Fibroblast of villous mesenchyme (primary cell): ENCODE measurements at regions not wholly inside any gene's neighbourhood (a gene's known extent, or its start where the extent isn't known, plus 50 kb on each side); places are given as distances from the start of the nearest gene placed in this dataset.

Source experiments
- DNase-seq: peaks from one replicate; pipeline ENCODE4 v3.0.0-alpha.2; 2010; ENCODE audit warnings: low read depth
- H3K4me3 ChIP-seq: 2 replicates; pipeline ENCODE4 v1.5.1; 2011; ENCODE audit warnings: low read depth, mild to moderate bottlenecking, low read length
- TF ChIP-seq, protein P1 (sequence below): IDR thresholded peaks from 2 replicates; pipeline ENCODE4 v1.5.1; 2012; ENCODE audit warnings: low read depth, mild to moderate bottlenecking, low read length; ENCODE audit not compliant: insufficient read depth

DNA sequence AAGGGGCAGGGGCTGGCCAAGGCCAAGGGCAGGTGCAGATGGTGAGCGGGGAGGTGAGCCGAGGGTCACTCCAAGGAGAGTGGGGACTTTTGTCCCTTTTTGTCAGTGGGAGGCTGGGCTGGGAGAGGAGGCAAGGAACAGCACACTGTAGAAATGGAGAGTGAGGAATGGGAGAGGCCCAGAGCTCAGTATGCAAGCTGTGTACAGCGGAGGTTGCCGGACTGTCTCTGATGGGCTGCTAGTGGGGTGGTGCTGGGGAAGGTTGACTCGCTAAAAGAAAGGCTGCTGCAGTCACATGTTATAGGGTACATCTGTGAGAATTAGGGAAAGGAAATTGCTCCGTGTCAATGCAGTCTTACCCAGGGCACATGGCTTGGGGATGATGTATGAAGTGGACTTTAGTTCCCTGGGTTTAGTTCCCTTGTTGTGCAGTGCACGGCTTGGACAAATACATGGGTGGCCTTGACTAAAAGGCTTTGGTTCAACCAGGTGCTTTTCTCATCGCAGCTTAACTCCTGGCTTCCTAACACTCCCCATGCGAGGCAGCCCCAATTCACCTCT is 57.1 kb upstream of the STX18 start:
- H3K4me3 ChIP-seq: no peak overlapping the region
- no peak for DNase-seq
- TF ChIP-seq, protein P1, sequence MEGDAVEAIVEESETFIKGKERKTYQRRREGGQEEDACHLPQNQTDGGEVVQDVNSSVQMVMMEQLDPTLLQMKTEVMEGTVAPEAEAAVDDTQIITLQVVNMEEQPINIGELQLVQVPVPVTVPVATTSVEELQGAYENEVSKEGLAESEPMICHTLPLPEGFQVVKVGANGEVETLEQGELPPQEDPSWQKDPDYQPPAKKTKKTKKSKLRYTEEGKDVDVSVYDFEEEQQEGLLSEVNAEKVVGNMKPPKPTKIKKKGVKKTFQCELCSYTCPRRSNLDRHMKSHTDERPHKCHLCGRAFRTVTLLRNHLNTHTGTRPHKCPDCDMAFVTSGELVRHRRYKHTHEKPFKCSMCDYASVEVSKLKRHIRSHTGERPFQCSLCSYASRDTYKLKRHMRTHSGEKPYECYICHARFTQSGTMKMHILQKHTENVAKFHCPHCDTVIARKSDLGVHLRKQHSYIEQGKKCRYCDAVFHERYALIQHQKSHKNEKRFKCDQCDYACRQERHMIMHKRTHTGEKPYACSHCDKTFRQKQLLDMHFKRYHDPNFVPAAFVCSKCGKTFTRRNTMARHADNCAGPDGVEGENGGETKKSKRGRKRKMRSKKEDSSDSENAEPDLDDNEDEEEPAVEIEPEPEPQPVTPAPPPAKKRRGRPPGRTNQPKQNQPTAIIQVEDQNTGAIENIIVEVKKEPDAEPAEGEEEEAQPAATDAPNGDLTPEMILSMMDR: no peak

DNA sequence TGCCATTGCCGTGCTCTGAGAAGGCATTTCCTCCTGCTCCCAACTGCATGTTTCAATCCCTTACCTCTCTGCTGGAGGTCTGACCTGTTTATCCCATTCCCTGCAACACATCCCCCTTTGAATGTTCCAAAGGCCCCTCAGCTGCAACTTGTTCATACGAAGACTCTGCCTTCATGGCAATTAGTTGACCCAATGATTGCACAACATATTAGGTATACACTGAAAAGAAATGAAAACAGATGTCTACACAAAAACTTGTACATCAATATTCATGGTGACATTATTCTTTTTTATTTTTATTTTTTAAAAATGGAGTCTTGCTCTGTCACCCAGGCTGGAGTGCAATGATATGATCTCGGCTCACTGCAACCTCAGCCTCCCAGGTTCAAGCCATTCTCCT is 54.9 kb upstream of the STX18 start:
- no peak overlapping the region for H3K4me3 ChIP-seq
- no peak for DNase-seq
- TF ChIP-seq, protein P1: no peak

DNA sequence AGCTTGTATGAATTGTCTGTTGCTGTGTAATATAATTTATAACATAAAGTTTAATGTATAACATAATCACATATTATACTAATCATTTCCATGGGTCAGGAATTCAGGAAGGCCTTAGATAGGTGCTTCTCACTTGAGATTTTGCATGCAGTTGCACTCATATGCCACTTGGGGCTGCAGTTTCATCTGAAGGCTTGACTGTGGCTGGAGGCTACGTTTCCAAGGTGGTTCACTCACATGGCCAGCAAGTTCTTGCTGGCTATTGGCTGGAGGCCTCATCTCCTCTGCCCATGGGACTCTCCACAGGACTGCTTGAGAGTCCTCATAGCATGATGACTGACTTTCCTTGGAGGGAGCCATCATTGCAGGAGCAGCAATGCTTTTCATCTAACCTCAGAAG is 53.4 kb upstream of the STX18 start:
- DNase-seq: no peak
- TF ChIP-seq, protein P1: no peak
- H3K4me3 ChIP-seq: no peak overlapping the region

DNA sequence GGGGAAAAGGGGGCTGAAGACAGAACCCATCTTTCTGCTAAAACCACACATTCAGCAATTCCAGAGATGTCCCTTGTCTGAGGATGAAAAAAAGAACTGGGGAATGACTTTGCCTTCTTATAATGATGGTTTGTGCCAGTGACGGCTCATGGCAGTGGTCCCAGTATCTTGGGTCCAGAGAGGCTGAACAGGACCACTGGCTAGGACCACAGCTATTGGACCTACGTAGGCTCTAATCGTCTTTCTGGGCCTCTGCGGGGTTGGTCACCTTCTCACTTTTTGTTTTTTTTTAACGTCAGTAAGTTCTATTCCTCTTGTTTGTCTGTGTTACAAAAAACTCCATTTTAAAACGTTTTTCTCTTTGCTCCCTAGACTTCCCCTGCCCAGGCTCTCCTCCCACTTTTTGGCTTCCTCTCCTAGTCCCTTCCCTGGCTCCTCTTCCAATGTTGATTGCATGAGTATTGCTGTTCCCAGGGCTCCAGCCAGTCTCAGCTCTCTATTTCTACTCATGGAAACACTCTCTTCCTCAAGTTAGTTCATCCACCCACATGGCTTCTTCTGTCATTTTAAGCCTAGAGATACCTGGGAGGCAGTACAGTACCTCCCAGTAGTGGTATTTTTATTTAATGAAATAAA is 52.6 kb upstream of the STX18 start:
- TF ChIP-seq, protein P1: no peak
- H3K4me3 ChIP-seq: no peak overlapping the region
- no peak for DNase-seq

DNA sequence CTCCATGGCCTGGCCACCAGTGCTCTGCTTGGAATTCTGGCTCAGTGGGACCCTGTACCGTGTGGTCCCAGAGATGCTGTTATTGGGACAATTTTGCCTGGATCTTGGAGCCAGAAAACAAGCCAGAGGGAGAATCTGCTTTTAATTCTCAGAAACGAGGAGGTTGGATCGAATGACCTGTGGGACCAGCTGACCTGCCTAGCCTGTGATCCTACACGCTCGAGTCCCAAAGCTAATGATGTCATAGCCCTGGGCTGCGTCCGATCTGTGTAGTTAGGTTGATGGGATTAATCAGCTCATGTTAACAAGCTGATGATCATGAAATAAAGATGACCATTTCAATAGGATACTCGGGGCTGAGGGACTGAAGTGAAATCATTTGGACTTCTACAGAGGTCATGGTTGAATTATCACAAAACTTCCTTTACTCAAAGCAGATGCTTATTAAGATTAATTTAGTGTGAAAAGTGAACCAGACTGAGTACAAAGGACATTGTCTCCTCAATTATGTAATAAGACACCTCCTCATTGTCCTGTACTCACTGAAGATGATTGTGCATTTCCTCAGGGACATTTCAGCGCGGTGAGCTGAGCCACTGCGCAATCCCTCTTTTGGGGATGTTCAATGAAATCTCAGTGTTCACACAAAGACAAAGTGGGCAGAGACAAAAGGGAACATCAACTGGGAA is 51.9 kb upstream of the STX18 start:
- TF ChIP-seq, protein P1: no peak
- DNase-seq: no peak
- no peak overlapping the region for H3K4me3 ChIP-seq

DNA sequence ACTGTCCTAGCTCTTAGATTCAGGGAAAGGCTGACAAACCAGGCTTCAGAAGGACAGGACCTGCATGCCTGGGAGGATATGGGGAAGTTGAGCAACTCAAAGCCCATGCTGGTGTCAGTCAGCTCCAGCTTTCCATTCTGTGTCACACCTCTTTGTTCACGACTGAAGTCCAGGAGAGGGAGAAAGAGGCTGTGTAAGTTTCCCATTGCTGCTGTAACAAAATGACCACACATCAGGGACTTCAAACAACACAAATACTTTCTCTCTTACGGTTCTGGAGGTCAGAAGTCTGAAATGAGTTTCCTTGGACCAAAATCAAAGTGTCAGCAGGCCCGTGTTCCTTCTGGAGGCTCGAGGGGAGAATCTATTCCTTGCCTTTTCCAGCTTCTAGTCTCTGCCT is 50.6 kb upstream of the STX18 start:
- no peak overlapping the region for H3K4me3 ChIP-seq
- TF ChIP-seq, protein P1: no peak
- DNase-seq: no peak
